ENCODE measurements at regions not wholly inside any gene's neighbourhood (a gene's known extent, or its start where the extent isn't known, plus 50 kb on each side); places are given as distances from the start of the nearest gene placed in this dataset.
"Not testable (repeated sequence)": the region's sequence is repeated elsewhere in the genome, so short reads cannot be mapped to it uniquely, and the experiment has no call there.

GRCh38 chr10:21373881-21374280 lies 151.6 kb downstream of the SKIDA1 start:
- TF ChIP-seq CTCF (conservative IDR thresholded peaks at IDR 0.05); EZH2 (IDR thresholded peaks at IDR 0.05; ENCODE audit: low read depth): not testable (repeated sequence)
